Prostate gland (tissue), 2 donors: ENCODE measurements at regions not wholly inside any gene's neighbourhood (a gene's known extent, or its start where the extent isn't known, plus 50 kb on each side); places are given as distances from the start of the nearest gene placed in this dataset.

Experiments
- CTCF ChIP-seq, 4 experiments: fragments of 200-600 bp in 2 of 4; fragments of 450-650 bp in 2 of 4; sonication (generic) in 2 of 4; IDR thresholded peaks; 1 replicate in 3 of 4; 2 replicates in 1 of 4; pipeline ENCODE4 v1.5.1; 2016 to 2019; ENCODE audit warnings: antibody characterized with exemption in 4 of 4, mild to moderate bottlenecking in 2 of 4, moderate library complexity in 2 of 4
- POLR2AphosphoS5 ChIP-seq: sonication (generic); formaldehyde crosslinking; IDR thresholded peaks from one replicate; pipeline ENCODE4 v1.6.1; 2017; ENCODE audit warnings: antibody characterized with exemption

GRCh38 chr4:175146799-175147198 lies 228.6 kb downstream of the ADAM29 start:
- TF ChIP-seq CTCF (IDR thresholded peaks at IDR 0.05) (no peak), POLR2AphosphoS5 (no peak)
